Left renal cortex interstitium (tissue), 4 donors: ENCODE measurements at regions not wholly inside any gene's neighbourhood (a gene's known extent, or its start where the extent isn't known, plus 50 kb on each side); places are given as distances from the start of the nearest gene placed in this dataset.

ENCODE experiments used
- DNase-seq, 4 donors: peaks; one replicate each; pipeline ENCODE4 v3.0.0-alpha.2; 2013; ENCODE audit warnings: low read depth in 4 of 4, low spot score in 2 of 4, missing footprints in 1 of 4

DNA sequence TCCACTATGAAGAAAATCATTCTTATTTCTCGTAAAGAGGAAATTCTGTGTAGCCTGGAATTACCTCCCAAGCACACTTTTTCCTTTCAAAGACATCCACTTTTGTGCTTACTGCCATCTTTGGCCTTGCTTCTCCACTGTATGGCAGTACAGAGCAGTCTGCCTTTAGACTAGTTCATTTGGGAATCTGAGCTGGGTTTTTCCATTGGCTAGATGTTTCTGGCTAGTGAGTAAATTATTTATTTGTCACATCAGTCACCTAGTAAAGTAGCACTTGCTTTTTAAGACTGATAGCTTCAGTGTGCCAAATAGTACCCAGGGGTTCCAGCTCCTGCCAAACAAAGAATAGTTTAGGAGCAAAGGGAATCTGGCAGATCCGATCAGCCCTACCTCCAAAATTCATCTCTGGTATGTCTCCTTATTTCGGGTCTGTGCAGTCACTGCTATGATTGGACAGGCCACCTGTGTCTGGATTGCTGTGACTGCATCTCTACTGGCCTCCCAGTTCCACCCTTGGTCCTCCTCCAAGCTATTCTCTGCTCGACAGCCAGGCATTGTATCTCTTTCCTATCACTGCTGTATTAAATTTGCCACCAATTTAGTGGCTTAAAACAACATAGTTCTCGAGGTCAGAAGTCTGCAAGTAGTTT is 97.6 kb downstream of the NUDT12 start:
- no peak for DNase-seq

GRCh38 chr5:103463261-103463660 is 99.3 kb downstream of the NUDT12 start:
- DNase-seq, result no peak

- DNase-seq, result no peak
These were observed 101.3 kb downstream of the NUDT12 start for GRCh38 chr5:103461243-103461642.

- no peak for DNase-seq
These were observed 104.0 kb downstream of the NUDT12 start for GRCh38 chr5:103458497-103459040.

GRCh38 chr5:103456476-103456875 is 106.1 kb downstream of the NUDT12 start:
- no peak for DNase-seq

- no peak for DNase-seq
These were observed 106.8 kb downstream of the NUDT12 start for GRCh38 chr5:103455796-103456195.

- DNase-seq, result no peak
These were observed 107.8 kb downstream of the NUDT12 start for GRCh38 chr5:103454770-103455169.

GRCh38 chr5:103452666-103453065 is 109.9 kb downstream of the NUDT12 start:
- no peak for DNase-seq

GRCh38 chr5:103452089-103452488 is 110.5 kb downstream of the NUDT12 start:
- DNase-seq, result no peak

DNA sequence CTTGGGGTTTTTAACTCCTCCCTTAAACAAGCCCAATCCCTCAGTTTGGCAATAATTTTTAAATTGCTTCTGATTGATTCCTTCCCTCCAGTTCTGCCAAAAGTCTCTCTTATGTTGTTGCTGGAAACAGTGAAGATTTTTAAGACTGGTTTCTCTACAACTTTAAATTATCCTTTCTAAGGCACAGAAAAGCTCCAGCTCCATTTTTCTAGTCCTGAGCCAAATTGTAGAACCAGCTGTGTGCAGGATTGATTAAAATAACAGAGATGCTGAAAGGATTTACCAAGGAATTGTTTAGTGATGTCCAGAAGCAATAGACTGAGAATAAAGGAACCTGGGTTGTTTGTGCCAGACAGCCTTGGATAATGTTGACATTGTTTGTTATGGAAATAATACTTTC is 111.3 kb downstream of the NUDT12 start:
- DNase-seq, result no peak

- DNase-seq, result no peak
These were observed 112.1 kb downstream of the NUDT12 start for GRCh38 chr5:103450333-103451061.

DNA sequence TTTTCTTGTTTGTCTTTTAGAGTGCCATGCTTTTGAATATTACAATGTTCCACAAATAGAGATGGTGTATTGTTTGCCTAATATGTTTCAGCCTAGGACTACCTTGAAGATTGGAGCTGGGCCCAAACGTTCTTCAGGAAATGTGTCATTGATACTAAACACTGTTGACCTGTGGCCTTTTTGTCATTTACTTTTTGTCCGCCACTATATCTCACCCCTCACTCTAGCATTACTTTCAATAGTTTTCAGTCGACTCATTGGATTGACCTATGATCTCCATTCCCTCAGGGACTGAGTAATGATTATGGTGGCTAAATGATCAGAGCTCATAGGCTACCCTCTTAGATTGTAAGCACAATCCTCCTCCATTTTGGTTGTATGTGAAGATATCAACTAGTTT is 115.8 kb downstream of the NUDT12 start:
- DNase-seq, result no peak

DNA sequence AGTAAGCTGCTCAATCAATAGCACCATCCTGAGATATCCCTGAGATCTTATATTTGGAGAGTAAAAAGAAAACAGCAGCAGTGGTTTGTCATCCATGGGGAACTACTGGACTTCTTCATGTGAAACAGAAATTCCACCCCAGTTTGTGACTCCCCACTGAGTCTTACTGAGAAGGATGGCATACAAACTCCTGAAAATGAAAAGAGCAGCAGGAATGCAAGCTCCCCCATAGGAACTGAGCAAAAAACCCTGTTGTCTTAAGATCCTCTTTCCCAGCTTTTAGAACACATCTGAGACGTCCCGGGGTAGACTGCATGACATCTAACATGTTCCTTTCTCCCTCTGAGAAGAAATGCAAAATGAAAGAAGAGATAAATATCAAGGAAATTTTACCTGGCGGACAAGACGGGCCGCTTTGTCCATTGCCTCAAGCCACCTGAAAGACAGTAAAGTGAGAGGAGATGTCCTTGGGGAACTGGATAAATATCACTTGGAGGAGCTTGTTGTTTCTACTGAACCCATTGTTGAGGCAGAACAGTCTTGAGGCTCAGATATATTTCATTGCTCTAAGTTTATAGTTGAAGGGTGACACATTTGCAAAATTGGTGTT is 117.1 kb downstream of the NUDT12 start:
- DNase-seq, result no peak

- DNase-seq, result no peak
These were observed 118.1 kb downstream of the NUDT12 start for GRCh38 chr5:103444333-103445038.

- DNase-seq, result no peak
These were observed 119.8 kb downstream of the NUDT12 start for GRCh38 chr5:103442750-103443149.

DNA sequence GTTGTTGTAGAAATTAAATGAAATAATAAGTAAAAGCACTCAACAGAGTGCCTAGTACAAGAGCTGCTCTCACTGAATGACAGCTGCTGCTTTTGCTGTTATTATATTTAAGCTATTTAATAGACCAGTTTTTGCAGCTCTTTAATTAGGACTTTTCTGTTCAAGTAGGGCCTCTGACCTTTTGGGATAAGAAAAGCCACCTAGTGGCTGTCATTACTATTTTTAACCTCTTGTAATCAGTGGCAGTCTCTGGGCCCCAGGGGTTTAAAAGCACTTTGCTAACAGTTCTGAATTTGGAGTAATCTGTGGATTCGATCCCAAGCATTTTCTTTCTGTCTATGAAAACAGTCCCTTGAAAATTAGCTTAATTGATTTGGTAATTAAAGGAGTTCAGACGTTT is 121.1 kb downstream of the NUDT12 start:
- DNase-seq, result no peak

GRCh38 chr5:103439007-103439406 is 123.6 kb downstream of the NUDT12 start:
- DNase-seq, result no peak

- DNase-seq, result no peak
These were observed 125.9 kb downstream of the NUDT12 start for GRCh38 chr5:103436656-103437055.

GRCh38 chr5:103436112-103436511 is 126.5 kb downstream of the NUDT12 start:
- DNase-seq, result no peak

- DNase-seq, result no peak
These were observed 127.3 kb downstream of the NUDT12 start for GRCh38 chr5:103435136-103435889.
